Stimulated activated effector memory CD8-positive, alpha-beta T cell treated with anti-CD3 and anti-CD28 coated beads, Interleukin-12 subunit alpha, Interleukin-12 subunit beta, amount 100 ng/mL, for 72 hours (primary cell): ENCODE measurements at regions not wholly inside any gene's neighbourhood (a gene's known extent, or its start where the extent isn't known, plus 50 kb on each side); places are given as distances from the start of the nearest gene placed in this dataset.

Experiments
- ATAC-seq: fragments of 150-1000 bp; cut with Tn5 transposase; 2 replicates; pipeline ENCODE4 v1.10.0; 2021
- DNase-seq, 2 donors: peaks; one replicate each; pipeline ENCODE4 v3.0.0; 2021 to 2022; ENCODE audit warnings: low spot score in 2 of 2
- H3K27ac Mint-ChIP-seq: one replicate; pipeline ENCODE4 v1.8.0; 2022; ENCODE audit warnings: mild to moderate bottlenecking, mixed read lengths
- H3K36me3 Mint-ChIP-seq: one replicate; pipeline ENCODE4 v1.8.0; 2022; ENCODE audit warnings: mild to moderate bottlenecking, mixed read lengths
- H3K4me1 Mint-ChIP-seq: one replicate; pipeline ENCODE4 v1.8.0; 2022; ENCODE audit warnings: mixed read lengths
- H3K4me3 Mint-ChIP-seq: one replicate; pipeline ENCODE4 v1.8.0; 2022; ENCODE audit warnings: mild to moderate bottlenecking, mixed read lengths
- H3K9me3 Mint-ChIP-seq: one replicate; pipeline ENCODE4 v1.8.0; 2022; ENCODE audit warnings: mixed read lengths

GRCh38 chr13:26155568-26155967, 66.5 kb downstream of the RNF6 start:
- no peaks in the 10 kb centered on the region for H3K4me1 Mint-ChIP-seq
- DNase-seq (no peak), ATAC-seq (no peak)
- H3K36me3 Mint-ChIP-seq = no peaks in the 10 kb centered on the region
- no peak overlapping the region for H3K27ac Mint-ChIP-seq
- H3K9me3 Mint-ChIP-seq = no peaks in the 10 kb centered on the region
- no peak overlapping the region for H3K4me3 Mint-ChIP-seq

- no peak for ATAC-seq
- no peaks in the 10 kb centered on the region for H3K4me1 Mint-ChIP-seq
- no peaks in the 10 kb centered on the region for H3K9me3 Mint-ChIP-seq
- no peak overlapping the region for H3K4me3 Mint-ChIP-seq
- no peak overlapping the region for H3K27ac Mint-ChIP-seq
- H3K36me3 Mint-ChIP-seq = no peaks in the 10 kb centered on the region
- no peak for DNase-seq
Observed at GRCh38 chr13:26133851-26134250, 82.0 kb upstream of the SHISA2 start.

GRCh38 chr13:26133286-26133685, 81.5 kb upstream of the SHISA2 start:
- no peaks in the 10 kb centered on the region for H3K4me1 Mint-ChIP-seq
- H3K36me3 Mint-ChIP-seq = no peaks in the 10 kb centered on the region
- H3K9me3 Mint-ChIP-seq = no peaks in the 10 kb centered on the region
- DNase-seq = no peak
- ATAC-seq = no peak
- no peak overlapping the region for H3K4me3 Mint-ChIP-seq
- no peak overlapping the region for H3K27ac Mint-ChIP-seq

GRCh38 chr13:26132756-26133155, 80.9 kb upstream of the SHISA2 start:
- ATAC-seq = no peak

GRCh38 chr13:26128676-26129075, 76.9 kb upstream of the SHISA2 start:
- no peak for DNase-seq
- ATAC-seq = no peak
- Mint-ChIP-seq H3K4me3 (no peak overlapping the region), H3K27ac (no peak overlapping the region), H3K9me3 (no peaks in the 10 kb centered on the region), H3K4me1 (no peaks in the 10 kb centered on the region), H3K36me3 (no peaks in the 10 kb centered on the region)

More at GRCh38 chr13:26132756-26133155, 80.9 kb upstream of the SHISA2 start:
- Mint-ChIP-seq H3K27ac (no peak overlapping the region), H3K9me3 (no peaks in the 10 kb centered on the region), H3K4me1 (no peaks in the 10 kb centered on the region), H3K36me3 (no peaks in the 10 kb centered on the region), H3K4me3 (no peak overlapping the region)
- no peak for DNase-seq

GRCh38 chr13:26117620-26118019, 65.8 kb upstream of the SHISA2 start:
- no peaks in the 10 kb centered on the region for H3K9me3 Mint-ChIP-seq
- no peaks in the 10 kb centered on the region for H3K36me3 Mint-ChIP-seq
- DNase-seq (no peak), ATAC-seq (peak; percentile 28)
- H3K27ac Mint-ChIP-seq = no peak overlapping the region
- H3K4me1 Mint-ChIP-seq = no peaks in the 10 kb centered on the region
- no peak overlapping the region for H3K4me3 Mint-ChIP-seq

- DNase-seq (no peak), ATAC-seq (no peak)
- no peaks in the 10 kb centered on the region for H3K9me3 Mint-ChIP-seq
- H3K27ac Mint-ChIP-seq = no peak overlapping the region
- H3K4me3 Mint-ChIP-seq = no peak overlapping the region
- H3K4me1 Mint-ChIP-seq = no peaks in the 10 kb centered on the region
- no peaks in the 10 kb centered on the region for H3K36me3 Mint-ChIP-seq
Observed at GRCh38 chr13:26112843-26113242, 61.0 kb upstream of the SHISA2 start.

GRCh38 chr13:26111797-26112196, 60.0 kb upstream of the SHISA2 start:
- Mint-ChIP-seq H3K4me3 (no peak overlapping the region), H3K9me3 (no peaks in the 10 kb centered on the region), H3K27ac (no peak overlapping the region), H3K4me1 (no peaks in the 10 kb centered on the region), H3K36me3 (no peaks in the 10 kb centered on the region)
- DNase-seq = no peak
- ATAC-seq = no peak
